ENCODE measurements at regions not wholly inside any gene's neighbourhood (a gene's known extent, or its start where the extent isn't known, plus 50 kb on each side); places are given as distances from the start of the nearest gene placed in this dataset.

GRCh38 chr3:28028554-28028953, 212.9 kb upstream of the CMC1 start (continued):
- no peak for TF ChIP-seq ZBTB40 (IDR thresholded peaks at IDR 0.05)
- TF ChIP-seq ZBTB40 (CRISPR knock-in tag; IDR thresholded peaks at IDR 0.05): no peak
- TF ChIP-seq POLR2AphosphoS5 (IDR thresholded peaks at IDR 0.05; ENCODE audit: control insufficient read depth, insufficient read depth, low read depth, low read length): no peak
- TF ChIP-seq E2F6 (IDR thresholded peaks at IDR 0.05; ENCODE audit: borderline replicate concordance in 1 of 2, extremely low read depth in 1 of 2, insufficient read depth in 1 of 2, insufficient read length in 1 of 2, low read depth in 1 of 2, low read length in 1 of 2, poor library complexity in 1 of 2, severe bottlenecking in 1 of 2): no peak
- no peak for TF ChIP-seq ETV1 (tag; conservative IDR thresholded peaks at IDR 0.05; ENCODE audit: low read depth)
- TF ChIP-seq RFX7 (CRISPR knock-in tag; IDR thresholded peaks at IDR 0.05): no peak
- TF ChIP-seq CTBP1 (IDR thresholded peaks at IDR 0.05; ENCODE audit: borderline replicate concordance): no peak
- TF ChIP-seq ARNT (IDR thresholded peaks at IDR 0.05): no peak
- TF ChIP-seq ZNF75A (CRISPR knock-in tag; IDR thresholded peaks at IDR 0.05): no peak
- no peak for TF ChIP-seq RBM17 (IDR thresholded peaks at IDR 0.05; ENCODE audit: borderline replicate concordance, low read depth, low read length)
- no peak for TF ChIP-seq ZKSCAN8 (CRISPR knock-in tag; IDR thresholded peaks at IDR 0.05)
- no peak for TF ChIP-seq PHB2 (IDR thresholded peaks at IDR 0.05; ENCODE audit: low read depth)
- TF ChIP-seq FOXA3 (CRISPR knock-in tag; conservative IDR thresholded peaks at IDR 0.05 in 1 of 2, IDR thresholded peaks at IDR 0.05 in 1 of 2): no peak

Measured in K562 (cell line).